ENCODE measurements at regions not wholly inside any gene's neighbourhood (a gene's known extent, or its start where the extent isn't known, plus 50 kb on each side); places are given as distances from the start of the nearest gene placed in this dataset.

DNA sequence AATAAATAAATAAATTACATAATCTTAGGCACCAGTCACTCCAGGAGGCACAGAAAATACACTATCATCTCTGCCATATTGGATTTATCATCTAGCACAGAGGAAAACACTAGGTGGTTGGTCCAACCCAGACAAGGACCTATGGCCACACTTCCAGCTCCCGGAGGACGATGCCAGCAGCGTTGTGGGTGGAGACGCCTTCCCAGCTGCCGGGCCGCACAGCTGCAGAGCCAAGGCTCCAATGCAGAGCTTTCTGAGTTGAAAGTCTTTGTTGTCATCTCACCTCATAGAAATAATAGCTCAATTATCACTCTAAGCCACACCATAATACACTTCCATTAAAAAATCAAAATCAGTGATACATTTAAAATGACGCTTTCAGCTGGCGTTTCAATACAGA lies 457.1 kb upstream of the SALL3 start:
- Histone ChIP-seq H3K9me3 (no peaks in the 10 kb centered on the region), H3K4me1 (peaks cover 0 to 13% (median 0%) of the 10 kb centered on the region in 4 donors), H3K4me3 (no peak overlapping the region), H3K36me3 (no peaks in the 10 kb centered on the region), H3K27ac (no peak overlapping the region), H3K27me3 (peaks cover 0 to 15% (median 0%) of the 10 kb centered on the region in 3 donors)
- intact Hi-C loops (cut with DNase I; ENCODE audit: low total_unique reads): no loop called here
- TF ChIP-seq POLR2AphosphoS5 (IDR thresholded peaks at IDR 0.05) (no peak), POLR2A (IDR thresholded peaks at IDR 0.05) (no peak)
- TF ChIP-seq, protein P1, sequence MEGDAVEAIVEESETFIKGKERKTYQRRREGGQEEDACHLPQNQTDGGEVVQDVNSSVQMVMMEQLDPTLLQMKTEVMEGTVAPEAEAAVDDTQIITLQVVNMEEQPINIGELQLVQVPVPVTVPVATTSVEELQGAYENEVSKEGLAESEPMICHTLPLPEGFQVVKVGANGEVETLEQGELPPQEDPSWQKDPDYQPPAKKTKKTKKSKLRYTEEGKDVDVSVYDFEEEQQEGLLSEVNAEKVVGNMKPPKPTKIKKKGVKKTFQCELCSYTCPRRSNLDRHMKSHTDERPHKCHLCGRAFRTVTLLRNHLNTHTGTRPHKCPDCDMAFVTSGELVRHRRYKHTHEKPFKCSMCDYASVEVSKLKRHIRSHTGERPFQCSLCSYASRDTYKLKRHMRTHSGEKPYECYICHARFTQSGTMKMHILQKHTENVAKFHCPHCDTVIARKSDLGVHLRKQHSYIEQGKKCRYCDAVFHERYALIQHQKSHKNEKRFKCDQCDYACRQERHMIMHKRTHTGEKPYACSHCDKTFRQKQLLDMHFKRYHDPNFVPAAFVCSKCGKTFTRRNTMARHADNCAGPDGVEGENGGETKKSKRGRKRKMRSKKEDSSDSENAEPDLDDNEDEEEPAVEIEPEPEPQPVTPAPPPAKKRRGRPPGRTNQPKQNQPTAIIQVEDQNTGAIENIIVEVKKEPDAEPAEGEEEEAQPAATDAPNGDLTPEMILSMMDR (IDR thresholded peaks at IDR 0.05): no peak
- no peak for DNase-seq
- WGBS, 5 donors: 94 to 97% (median 97%) methylated on average over 8 of the region's 8 CpGs

DNA sequence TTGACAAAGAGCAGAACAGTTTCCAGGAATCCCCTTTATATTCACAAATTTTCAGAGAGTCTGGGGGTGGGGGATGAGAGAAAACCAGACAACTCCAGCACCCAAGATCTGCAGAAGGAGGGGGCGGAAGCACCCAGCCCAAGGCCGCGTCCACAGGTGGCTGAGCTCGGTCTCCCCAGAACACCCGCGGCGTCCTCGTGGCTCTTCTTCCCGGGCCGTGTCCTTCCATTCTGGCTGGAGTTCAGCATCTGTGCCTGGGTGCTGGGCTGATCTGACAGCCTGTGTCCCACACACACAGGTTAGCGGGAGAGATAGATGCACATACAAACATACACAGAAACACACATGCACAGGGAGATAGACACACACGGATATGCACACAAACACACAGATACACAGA lies 455.8 kb upstream of the SALL3 start:
- H3K27ac ChIP-seq: no peak overlapping the region
- no peak for TF ChIP-seq POLR2A (IDR thresholded peaks at IDR 0.05)
- no peak for TF ChIP-seq POLR2AphosphoS5 (IDR thresholded peaks at IDR 0.05)
- TF ChIP-seq, protein P1 (IDR thresholded peaks at IDR 0.05): no peak
- no peak for TF ChIP-seq EP300 (IDR thresholded peaks at IDR 0.05)
- peaks cover 0 to 13% (median 0%) of the 10 kb centered on the region in 4 donors for H3K4me1 ChIP-seq
- H3K9me3 ChIP-seq: no peaks in the 10 kb centered on the region
- H3K36me3 ChIP-seq: no peaks in the 10 kb centered on the region
- intact Hi-C loops (cut with DNase I; ENCODE audit: low total_unique reads): no loop called here
- peaks cover 0 to 15% (median 0%) of the 10 kb centered on the region in 3 donors for H3K27me3 ChIP-seq
- no peak for DNase-seq
- 70 to 92% (median 85%) methylated on average over 5 to 12 of the region's 12 CpGs for WGBS, 5 donors
- H3K4me3 ChIP-seq: no peak overlapping the region

DNA sequence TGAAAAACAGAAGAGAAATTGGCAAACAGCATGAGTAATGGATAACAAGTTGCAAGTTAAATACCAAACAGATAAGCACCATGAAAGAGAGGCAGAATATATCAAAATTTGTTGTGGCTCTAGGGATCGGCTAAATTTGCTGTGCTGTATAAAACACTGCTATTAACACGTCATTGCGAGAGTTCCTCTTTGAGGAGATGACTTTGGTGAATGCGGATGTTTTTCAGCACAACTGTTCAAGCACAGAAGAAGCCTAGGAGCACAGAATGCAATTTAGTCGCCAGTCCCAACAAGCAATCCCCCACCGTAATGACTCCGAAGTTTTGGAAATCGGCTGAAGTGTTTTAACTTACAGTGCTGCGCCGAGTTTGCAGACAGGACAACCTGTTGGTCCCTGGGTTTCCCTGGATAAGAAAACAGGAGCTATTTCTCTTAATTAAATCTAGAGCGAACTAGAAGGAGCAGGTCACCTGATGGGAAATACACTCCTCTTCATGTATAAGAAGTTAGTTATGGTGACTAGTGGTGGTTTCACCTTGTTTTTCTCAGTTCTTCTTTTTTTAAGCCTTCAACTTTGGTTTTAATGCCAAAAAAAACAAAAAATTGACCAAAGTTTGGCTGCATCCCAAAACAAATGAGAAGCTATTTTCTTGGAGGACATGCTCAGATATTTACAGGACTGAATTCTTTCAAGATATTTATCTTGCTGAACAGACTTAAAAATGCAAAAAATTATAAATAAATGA lies 454.1 kb upstream of the SALL3 start:
- H3K9me3 ChIP-seq: no peaks in the 10 kb centered on the region
- TF ChIP-seq EP300 (IDR thresholded peaks at IDR 0.05): no peak
- TF ChIP-seq, protein P1 (IDR thresholded peaks at IDR 0.05): no peak
- no peak for TF ChIP-seq POLR2AphosphoS5 (IDR thresholded peaks at IDR 0.05)
- H3K27me3 ChIP-seq: peaks cover 0 to 13% (median 0%) of the 10 kb centered on the region in 3 donors
- WGBS, 5 donors: 68 to 78% (median 73%) methylated on average over 11 of the region's 11 CpGs
- H3K36me3 ChIP-seq: no peaks in the 10 kb centered on the region
- intact Hi-C loops (cut with DNase I; ENCODE audit: low total_unique reads): no loop called here
- H3K4me1 ChIP-seq: peaks cover 0 to 13% (median 0%) of the 10 kb centered on the region in 4 donors
- no peak overlapping the region for H3K4me3 ChIP-seq
- DNase-seq: no peak
- no peak overlapping the region for H3K27ac ChIP-seq

GRCh38 chr18:78526275-78526674 lies 453.3 kb upstream of the SALL3 start:
- Histone ChIP-seq H3K4me3 (no peak overlapping the region), H3K36me3 (no peaks in the 10 kb centered on the region), H3K27me3 (peaks cover 0 to 11% (median 0%) of the 10 kb centered on the region in 3 donors), H3K4me1 (peaks cover 0 to 13% (median 0%) of the 10 kb centered on the region in 4 donors), H3K27ac (no peak overlapping the region), H3K9me3 (no peaks in the 10 kb centered on the region)
- TF ChIP-seq POLR2A (IDR thresholded peaks at IDR 0.05) (no peak), EP300 (IDR thresholded peaks at IDR 0.05) (no peak), POLR2AphosphoS5 (IDR thresholded peaks at IDR 0.05) (no peak)
- TF ChIP-seq, protein P1 (IDR thresholded peaks at IDR 0.05): no peak
- DNase-seq: no peak
- intact Hi-C loops (cut with DNase I; ENCODE audit: low total_unique reads): no loop called here
- WGBS, 5 donors: 40 to 53% (median 52%) methylated on average over 10 of the region's 10 CpGs
